ELF-1 (cell line): ENCODE measurements at regions not wholly inside any gene's neighbourhood (a gene's known extent, or its start where the extent isn't known, plus 50 kb on each side); places are given as distances from the start of the nearest gene placed in this dataset.
"Not testable (repeated sequence)": the region's sequence is repeated elsewhere in the genome, so short reads cannot be mapped to it uniquely, and the experiment has no call there.

Source experiments
- DNase-seq: peaks from one replicate; pipeline ENCODE4 v3.0.0-alpha.2; 2016; ENCODE audit warnings: low read depth, low spot score

DNA sequence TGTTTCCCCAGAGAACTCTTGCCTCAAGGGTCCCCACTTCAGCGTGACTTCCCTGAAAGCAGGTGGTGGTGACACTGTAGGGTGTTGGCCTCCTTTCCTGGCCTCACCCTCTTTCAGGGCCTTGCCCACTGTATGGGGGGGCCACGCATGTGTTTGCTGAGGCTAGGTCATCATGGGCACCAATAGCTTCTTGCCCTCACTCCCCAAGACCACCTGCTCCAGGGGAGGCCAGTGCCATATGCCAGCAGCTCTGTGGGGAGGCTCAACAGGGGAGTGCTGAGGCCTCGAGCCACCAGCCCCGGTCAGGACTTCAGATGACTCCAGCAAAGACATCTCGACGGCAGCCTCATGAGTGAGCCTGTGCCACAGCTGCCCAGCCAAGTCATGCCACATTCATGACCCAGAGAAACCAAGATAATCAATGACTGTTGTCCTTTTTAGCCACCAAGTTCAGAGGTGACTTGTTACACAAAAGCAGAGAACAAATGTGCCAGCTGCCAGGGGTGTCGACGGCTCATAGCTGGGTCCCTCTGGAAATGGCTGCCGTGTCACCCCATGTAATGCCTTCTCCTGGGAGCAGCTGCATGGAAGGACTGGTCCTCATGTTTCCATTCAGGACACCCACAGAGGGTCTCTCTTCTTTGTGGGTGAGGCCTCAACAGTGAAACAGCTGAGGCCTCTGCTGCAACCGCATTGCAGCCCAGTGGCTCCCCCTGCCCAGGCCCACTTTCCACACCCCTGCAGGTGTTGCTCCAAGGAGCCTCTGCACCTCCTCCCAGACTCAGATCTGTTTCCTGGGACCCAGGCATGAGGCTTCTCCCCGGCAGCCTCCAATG, 162.2 kb downstream of the LAT start:
- not testable (repeated sequence) for DNase-seq

DNA sequence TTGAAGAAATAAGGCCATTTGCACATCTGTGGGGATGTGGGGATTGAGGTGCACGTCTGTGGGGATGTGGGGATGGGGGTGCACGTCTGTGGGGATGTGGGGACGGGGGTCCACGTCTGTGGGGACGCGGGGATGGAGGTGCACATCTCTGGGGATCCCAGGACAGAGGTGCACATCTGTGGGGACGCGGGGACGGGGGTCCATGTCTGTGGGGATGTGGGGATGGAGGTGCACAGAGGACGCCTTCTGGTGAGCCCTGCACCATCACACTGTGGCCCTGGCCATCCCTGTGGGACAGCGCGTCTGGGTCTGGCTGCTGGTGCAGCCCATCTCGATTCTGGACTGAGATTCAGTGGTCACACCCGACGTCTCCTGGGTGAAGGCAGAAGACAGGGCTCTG, 161.4 kb downstream of the LAT start:
- DNase-seq = no peak

GRCh38 chr16:29145486-29146225, 160.8 kb downstream of the LAT start:
- not testable (repeated sequence) for DNase-seq

DNA sequence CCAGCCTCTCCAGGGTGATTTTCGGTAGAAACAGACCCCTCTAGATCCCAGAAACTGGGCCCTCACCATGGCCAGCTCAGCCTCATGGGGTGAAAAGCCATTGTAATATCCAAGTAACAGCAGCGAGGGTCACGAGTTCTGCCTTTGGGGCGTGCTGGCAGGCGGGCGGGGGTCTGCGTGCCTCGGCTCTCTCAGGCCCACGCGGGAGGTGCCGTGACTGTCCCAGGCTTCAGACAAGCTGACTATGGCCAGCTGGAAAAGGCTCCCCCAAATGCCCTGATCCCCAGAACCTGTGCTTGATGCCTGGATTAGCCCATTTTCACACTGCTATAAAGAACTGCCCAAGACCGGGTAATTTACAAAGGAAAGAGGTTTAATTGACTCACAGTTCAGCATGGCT, 160.2 kb downstream of the LAT start:
- not testable (repeated sequence) for DNase-seq

DNA sequence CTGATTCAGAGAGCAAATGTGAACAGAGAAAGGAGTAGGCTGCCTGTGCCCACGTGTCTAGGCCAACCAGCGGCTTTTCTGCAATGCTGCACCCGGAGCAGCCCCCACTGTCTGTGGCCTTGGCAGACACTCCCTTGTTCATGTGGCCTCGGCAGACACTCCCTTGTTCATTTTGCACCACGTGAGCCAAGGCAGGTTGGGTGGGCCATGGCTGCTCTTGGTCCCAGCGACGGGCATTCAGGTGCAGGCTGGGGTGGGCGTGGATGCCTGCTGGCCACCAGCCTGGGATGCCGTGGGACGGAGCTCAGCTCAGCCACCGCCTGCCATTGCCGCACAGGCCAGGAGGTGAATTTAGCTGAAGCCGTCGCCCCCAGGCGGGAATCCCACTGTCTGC, 159.8 kb downstream of the LAT start:
- DNase-seq = not testable (repeated sequence)

DNA sequence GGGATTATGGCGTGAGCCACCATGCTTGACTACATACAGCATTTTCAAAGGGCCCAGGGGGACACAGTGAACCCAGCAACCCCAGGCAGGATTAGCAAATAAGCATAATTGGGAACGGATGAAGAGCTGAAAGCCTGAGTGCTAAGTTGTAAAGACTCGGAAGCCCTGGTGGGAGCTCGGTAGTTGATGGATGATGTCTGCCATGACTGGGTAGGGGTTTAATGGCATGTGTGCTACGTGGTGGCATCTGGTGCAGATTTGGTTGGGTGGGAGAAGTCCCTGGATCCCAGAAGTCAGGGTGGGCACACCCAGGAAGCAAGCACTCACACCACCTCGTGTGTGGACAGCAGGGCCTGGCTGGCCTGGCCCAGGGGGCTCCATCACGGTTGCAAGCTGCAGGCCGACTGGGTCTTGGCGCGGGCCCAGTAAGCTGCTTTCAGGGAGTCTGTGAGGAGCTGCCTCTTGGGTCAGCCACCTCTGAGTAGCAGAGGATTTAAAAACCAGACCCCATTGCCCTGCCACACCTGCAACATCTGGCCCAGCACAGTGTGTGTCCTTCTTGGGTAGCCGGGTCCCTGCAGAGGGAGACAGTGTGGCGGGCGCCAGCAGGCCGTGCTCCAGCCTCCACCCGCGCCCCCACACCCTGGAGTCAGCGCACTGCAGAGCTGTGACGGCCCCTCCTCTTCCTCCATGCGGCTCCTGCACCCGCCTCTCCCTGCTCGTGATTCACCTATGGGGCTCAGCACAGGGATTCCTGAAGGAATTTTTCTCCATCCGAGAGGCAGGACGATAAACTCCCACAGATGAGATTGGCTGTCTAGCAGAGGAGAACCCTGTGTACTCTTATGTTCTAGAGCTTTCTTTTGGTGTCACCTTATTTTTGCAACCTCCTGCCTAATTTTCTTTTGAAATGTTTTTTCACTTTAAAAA, 159.2 kb downstream of the LAT start:
- not testable (repeated sequence) for DNase-seq

- not testable (repeated sequence) for DNase-seq
These were observed 157.7 kb downstream of the LAT start for GRCh38 chr16:29142506-29142905.

DNA sequence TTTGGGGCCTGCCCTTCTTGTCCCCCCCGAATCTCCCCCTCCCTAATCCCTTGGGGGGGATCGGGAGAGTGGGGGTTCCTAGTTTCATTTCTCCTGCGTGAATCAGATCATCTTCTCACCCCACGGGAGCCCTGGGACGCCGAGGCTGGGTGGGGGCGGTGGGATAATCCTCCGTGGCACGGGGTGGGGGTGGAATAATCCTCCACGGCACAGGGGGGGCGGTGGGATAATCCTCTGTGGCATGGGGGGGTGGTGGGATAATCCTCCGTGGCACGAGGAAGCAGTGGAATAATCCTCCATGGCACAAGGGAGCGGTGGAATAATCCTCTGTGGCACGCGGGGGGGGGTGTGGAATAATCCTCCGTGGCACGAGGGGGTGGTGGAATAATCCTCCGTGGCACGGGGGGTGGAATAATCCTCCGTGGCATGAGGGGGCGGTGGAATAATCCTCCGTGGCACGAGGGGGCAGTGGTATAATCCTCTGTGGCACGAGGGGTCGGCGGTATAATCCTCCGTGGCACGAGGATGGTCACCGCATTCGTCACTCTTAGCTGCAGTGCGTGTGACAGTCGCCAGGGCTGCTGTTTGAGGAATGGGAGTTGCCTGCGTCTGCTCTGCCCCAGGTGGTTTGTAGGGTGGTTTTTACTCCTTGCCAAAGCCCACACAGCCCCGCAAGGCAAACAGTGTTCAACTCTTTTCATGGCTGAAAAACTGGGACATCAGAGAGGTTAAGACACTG, 156.9 kb downstream of the LAT start:
- DNase-seq = no peak

DNA sequence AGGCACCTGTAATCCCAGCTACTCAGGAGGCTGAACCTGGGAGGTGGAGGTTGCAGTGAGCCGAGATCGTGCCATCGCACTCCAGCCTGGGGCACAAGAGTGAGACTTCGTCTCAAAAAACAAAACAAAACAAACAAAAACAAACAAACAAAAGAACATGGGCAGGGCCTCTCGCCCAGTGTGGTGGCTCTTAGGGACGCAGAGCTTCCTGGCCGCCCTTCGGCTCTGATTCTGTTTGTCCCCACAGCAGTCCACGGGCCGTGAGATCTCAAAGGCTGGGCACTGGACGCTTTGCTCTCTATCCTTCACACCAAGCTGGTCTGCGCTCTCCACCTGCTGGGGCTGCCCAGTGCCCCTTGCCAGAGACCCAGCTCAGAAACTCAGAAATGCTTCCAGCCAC, 156.3 kb downstream of the LAT start:
- DNase-seq = not testable (repeated sequence)

DNA sequence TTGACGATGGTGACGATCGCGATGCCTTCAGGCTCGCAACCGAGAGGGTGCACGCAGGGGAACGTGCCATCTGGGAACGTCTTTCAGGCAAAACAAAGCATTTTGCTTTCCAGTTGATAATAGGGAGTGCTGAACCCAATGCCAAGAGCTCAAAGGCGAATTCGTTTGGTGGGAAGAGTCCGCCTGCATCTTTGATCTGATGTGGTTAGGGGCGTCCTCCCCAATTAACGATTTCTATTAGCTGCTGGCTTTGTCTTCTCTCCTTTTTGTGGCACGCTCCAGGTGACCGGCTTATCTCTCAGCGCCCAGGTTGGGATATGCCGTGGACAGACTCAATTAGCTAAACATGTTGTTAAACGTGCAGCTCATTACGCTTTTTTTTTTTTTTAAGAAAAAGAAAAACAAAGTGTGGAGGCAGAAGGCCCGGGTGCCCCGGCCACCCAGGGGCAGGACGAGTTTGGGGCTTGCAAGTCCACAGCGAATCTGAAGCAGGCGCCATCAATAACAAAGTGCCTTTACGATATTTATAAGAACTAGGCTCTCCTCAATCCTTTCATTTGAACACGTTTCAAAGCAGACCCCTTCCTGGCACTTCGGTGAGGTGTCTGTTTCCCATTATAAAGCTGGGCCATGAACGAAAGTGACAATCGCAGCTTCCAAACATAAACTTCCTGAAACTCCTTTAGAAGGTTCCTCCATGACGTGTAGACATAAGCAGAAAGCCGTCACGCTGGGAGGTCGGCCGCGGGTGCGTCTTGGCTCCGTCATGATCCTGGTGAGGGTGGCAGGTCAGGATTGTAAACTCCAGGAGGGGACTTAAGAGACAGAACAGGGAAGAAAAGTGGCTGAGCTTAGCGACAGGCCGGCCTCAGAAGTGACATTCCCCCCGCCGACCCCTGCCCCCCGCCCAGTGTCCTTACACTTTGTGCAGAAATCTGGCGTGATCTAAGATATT, 155.3 kb downstream of the LAT start:
- not testable (repeated sequence) for DNase-seq

DNA sequence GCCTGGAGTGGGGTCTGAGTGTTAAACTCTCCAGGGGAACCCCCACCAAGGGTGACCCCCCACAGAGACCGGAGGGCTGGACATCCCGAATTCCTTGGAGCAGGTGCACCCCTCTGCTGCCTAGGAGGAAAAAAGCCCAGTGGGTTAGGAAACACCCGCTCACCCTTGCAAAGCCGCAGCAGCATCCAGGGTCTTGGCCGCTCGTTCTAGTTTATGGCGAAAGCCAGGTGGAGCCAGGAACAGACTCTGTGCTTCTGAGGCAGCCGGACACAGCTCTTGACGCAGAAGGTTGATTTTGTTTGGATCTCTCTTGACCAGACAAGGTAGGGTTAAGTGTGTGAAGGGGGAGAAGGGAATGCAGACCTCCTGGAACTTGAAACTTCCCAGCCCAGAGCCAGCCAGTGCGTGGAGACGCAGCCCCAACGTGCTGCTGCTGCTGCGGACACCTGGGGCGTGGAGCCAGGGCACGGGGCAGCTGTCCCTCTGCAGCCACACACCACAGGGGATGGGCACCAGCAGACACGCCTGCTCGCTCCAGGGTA, 154.5 kb downstream of the LAT start:
- DNase-seq = no peak

DNA sequence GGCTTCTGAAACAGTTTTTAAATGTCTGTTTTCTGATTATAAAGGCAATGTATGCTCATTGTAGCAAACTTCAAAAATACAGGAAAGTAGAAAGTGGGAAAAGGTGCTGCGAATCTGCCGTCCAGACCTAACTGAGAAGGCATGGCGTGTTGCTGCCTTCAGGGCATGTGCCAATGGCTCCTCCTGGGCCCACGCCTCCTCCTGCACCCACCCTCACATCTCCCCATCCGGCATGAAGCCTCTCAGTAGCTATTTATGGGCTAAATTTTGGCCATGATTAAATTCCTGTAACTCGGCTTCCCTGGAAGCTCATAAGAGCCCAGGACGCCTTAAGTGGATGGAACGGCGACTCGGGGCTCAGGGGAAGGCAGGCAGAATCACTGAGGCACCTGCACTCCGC, 153.8 kb downstream of the LAT start:
- DNase-seq = not testable (repeated sequence)

DNA sequence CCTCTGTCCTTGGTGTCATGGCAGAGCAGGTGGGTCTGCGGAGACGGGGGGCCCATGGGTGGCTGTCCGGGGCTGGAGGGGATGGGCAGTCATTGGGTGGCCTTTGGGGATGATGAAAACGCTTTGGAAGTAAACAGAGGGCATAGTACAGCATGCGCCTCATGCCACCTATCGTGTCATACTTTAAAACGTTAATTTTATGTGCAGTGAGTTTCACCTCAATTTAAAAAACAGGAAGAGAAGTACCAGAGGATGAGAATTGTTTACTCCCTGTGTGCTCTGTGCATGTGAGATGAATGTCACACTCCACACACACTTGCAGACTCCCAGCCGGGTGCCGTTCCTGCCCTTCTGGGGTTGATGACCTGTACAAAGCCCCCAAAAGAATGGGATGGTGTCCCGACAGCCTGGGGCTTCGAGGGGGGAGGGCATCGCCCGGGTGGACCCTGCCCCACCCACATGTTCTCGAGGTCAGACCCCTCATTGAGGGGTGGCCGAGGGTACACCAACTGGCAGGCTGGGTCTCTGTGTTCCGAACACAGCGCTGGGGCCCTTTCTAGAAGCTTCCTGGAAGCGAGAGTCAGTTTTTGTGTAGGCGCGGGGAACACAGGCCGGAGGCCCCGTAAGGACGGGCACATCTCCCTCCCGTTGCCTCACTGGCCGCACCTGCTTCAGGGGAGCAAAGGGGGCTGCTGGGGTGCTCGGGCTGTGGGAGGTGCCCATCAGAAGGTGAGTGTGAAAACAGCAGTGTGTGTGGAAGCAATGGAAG, 153.2 kb downstream of the LAT start:
- not testable (repeated sequence) for DNase-seq

DNA sequence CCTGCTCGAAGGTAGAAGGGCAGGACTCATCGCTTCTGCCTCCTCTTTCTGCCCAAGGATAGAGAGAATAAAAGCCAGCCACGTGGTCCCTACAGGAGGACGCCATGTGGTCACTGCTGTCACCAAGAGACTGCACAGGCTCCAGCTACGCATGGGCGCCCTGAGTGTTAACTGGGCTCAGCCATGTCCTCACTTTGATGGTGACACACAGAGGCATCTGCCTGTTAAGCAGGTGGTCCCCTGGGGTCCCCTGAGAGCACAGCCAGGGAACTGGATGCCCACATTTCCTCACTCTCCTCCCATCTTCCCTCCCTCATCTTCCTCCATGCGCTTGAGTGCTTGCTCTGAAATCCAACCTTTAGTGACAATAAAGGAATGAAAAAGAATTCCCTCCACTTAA, 152.6 kb downstream of the LAT start:
- not testable (repeated sequence) for DNase-seq

GRCh38 chr16:29136916-29137315, 152.1 kb downstream of the LAT start:
- not testable (repeated sequence) for DNase-seq

GRCh38 chr16:29136046-29136696, 151.3 kb downstream of the LAT start:
- DNase-seq = not testable (repeated sequence)

DNA sequence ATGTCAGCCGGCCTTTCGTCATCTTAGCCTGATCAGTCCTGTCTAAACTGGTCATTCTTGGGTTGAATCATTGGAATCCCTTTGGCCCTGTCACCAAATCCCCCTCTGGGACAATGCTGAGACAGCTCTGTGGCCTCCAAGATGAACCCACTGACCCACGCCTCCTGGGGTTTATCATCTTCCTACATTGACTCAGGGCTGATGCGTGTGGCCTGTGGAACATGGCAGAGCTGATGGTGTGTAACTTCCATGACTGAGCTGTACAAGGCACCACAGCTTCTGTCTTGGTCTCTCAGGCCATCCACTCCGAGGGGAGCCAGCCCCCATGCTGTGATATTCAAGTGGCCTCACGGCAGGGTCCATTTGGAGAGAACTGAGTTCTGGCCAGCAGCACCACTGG, 150.2 kb downstream of the LAT start:
- not testable (repeated sequence) for DNase-seq
